ENCODE measurements at regions not wholly inside any gene's neighbourhood (a gene's known extent, or its start where the extent isn't known, plus 50 kb on each side); places are given as distances from the start of the nearest gene placed in this dataset.

DNA sequence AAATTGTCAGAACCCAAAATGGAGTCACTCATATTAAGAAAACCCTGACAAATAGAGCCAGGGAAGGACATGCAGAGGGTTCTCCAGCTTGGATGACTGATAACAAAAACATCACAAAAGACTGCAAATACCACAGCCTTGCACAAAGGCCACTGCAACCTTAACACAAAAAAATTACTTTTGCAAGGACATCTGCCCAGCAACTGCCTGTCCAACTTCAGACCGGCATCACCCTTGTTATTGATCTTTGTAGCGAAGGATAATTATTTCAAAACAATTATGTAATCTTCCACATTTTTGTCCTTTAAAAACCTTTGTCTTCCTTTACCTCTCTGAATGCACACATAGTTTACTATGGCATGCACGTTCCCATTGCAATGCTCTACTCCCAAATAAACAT lies 100.6 kb upstream of the TBX3 start:
- H3K79me2 ChIP-seq (ENCODE audit: insufficient read depth) = no peaks in the 10 kb centered on the region
- no peak overlapping the region for H3K27ac ChIP-seq (ENCODE audit: low read depth in 2 of 2, low read length in 1 of 2)
- POLR2A ChIA-PET = no interaction called here
- no peak overlapping the region for H3K4me2 ChIP-seq
- CTCF ChIA-PET = no interaction called here
- H3K9ac ChIP-seq = no peak overlapping the region
- no peaks in the 10 kb centered on the region for H3K9me3 ChIP-seq
- H3F3A ChIP-seq (replicated peaks; ENCODE audit: insufficient read depth) = no peaks in the 10 kb centered on the region
- TF ChIP-seq SIN3A (IDR thresholded peaks at IDR 0.05; ENCODE audit: borderline replicate concordance, low read depth, low read length) (no peak), JUND (IDR thresholded peaks at IDR 0.05) (no peak), RXRA (IDR thresholded peaks at IDR 0.05; ENCODE audit: borderline replicate concordance, low read depth) (no peak), MXI1 (IDR thresholded peaks at IDR 0.05; ENCODE audit: low read depth, low read length) (no peak)
- TF ChIP-seq, protein P1, sequence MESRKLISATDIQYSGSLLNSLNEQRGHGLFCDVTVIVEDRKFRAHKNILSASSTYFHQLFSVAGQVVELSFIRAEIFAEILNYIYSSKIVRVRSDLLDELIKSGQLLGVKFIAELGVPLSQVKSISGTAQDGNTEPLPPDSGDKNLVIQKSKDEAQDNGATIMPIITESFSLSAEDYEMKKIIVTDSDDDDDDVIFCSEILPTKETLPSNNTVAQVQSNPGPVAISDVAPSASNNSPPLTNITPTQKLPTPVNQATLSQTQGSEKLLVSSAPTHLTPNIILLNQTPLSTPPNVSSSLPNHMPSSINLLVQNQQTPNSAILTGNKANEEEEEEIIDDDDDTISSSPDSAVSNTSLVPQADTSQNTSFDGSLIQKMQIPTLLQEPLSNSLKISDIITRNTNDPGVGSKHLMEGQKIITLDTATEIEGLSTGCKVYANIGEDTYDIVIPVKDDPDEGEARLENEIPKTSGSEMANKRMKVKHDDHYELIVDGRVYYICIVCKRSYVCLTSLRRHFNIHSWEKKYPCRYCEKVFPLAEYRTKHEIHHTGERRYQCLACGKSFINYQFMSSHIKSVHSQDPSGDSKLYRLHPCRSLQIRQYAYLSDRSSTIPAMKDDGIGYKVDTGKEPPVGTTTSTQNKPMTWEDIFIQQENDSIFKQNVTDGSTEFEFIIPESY (IDR thresholded peaks at IDR 0.05; ENCODE audit: borderline replicate concordance, low read depth) = no peak
- DNase-seq = no peak
- H4K20me1 ChIP-seq (ENCODE audit: insufficient read depth) = no peaks in the 10 kb centered on the region
- H3K27me3 ChIP-seq (ENCODE audit: insufficient read depth) = no peaks in the 10 kb centered on the region
- H3K4me3 ChIP-seq (ENCODE audit: low read depth in 2 of 2, low read length in 1 of 2) = no peak overlapping the region
- H3K9me2 ChIP-seq = no peaks in the 10 kb centered on the region
- no peaks in the 10 kb centered on the region for H3K36me3 ChIP-seq (replicated peaks in 1 of 2; ENCODE audit: control insufficient read depth in 1 of 2, insufficient read depth in 2 of 2, low read length in 1 of 2)
- H3K4me1 ChIP-seq (ENCODE audit: control insufficient read depth in 1 of 2, insufficient read depth in 2 of 2, low read depth in 1 of 2, low read length in 1 of 2) = no peaks in the 10 kb centered on the region
- 77% methylated on average over 3 of the region's 3 CpGs for WGBS (ENCODE audit: low lambda C conversion rate)
- H2AFZ ChIP-seq (ENCODE audit: low read depth) = no peak overlapping the region

DNA sequence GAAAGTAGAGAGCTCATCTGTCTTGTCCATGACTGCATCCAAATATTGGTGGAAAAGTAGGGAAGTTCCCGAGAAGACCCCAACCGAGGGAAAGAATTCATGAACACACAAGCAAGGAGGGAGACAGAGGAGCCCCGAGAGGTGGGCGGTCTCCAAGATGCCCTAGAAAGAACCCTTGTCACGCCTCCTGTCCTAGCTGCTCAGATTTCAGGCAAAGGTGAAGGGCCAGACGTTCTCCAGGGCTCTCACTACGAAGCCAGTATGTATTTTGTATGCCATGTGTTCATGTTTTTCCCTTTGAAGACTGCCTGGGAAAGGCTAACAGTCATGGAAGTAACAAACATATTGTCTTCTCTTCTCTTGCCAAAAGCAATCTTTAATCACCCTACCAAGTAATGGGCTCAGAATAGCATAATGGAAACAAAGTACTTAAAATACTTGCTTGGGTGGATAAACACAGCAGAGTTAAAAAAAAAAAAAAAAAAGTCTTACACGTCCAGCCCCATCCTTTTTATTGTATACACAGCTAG lies 99.2 kb upstream of the TBX3 start:
- no peaks in the 10 kb centered on the region for H3K27me3 ChIP-seq (ENCODE audit: insufficient read depth)
- H3K9me3 ChIP-seq = no peaks in the 10 kb centered on the region
- H3F3A ChIP-seq (replicated peaks; ENCODE audit: insufficient read depth) = no peaks in the 10 kb centered on the region
- no peak overlapping the region for H3K4me3 ChIP-seq (ENCODE audit: low read depth in 2 of 2, low read length in 1 of 2)
- ChIA-PET POLR2A (no interaction called here), CTCF (interaction anchor here (1.2 kb wide), 1 partner anchor 99 kb away, joined by 3 read pairs; the partner anchor contains the start of gene TBX3)
- no peak for DNase-seq
- no peaks in the 10 kb centered on the region for H3K79me2 ChIP-seq (ENCODE audit: insufficient read depth)
- TF ChIP-seq FOXJ3 (CRISPR knock-in tag; IDR thresholded peaks at IDR 0.05) = no peak
- TF ChIP-seq, protein P2, sequence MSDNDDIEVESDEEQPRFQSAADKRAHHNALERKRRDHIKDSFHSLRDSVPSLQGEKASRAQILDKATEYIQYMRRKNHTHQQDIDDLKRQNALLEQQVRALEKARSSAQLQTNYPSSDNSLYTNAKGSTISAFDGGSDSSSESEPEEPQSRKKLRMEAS (IDR thresholded peaks at IDR 0.05; ENCODE audit: low read depth) = no peak
- no peak for TF ChIP-seq EZH2phosphoT487 (IDR thresholded peaks at IDR 0.05; ENCODE audit: borderline replicate concordance, low read depth)
- no peak for TF ChIP-seq JUND (IDR thresholded peaks at IDR 0.05)
- no peak for TF ChIP-seq SMC3 (IDR thresholded peaks at IDR 0.05; ENCODE audit: low read depth, low read length)
- no peaks in the 10 kb centered on the region for H3K36me3 ChIP-seq (replicated peaks in 1 of 2; ENCODE audit: control insufficient read depth in 1 of 2, insufficient read depth in 2 of 2, low read length in 1 of 2)
- H3K4me2 ChIP-seq = no peak overlapping the region
- no peak overlapping the region for H3K27ac ChIP-seq (ENCODE audit: low read depth in 2 of 2, low read length in 1 of 2)
- no peak overlapping the region for H3K9ac ChIP-seq
- no peaks in the 10 kb centered on the region for H4K20me1 ChIP-seq (ENCODE audit: insufficient read depth)
- no peak overlapping the region for H2AFZ ChIP-seq (ENCODE audit: low read depth)
- WGBS (ENCODE audit: low lambda C conversion rate) = 60% methylated on average over 8 of the region's 8 CpGs
- no peaks in the 10 kb centered on the region for H3K9me2 ChIP-seq
- no peaks in the 10 kb centered on the region for H3K4me1 ChIP-seq (ENCODE audit: control insufficient read depth in 1 of 2, insufficient read depth in 2 of 2, low read depth in 1 of 2, low read length in 1 of 2)

Data from SK-N-SH (cell line).